Umbilical cord (tissue), 1 donor: ENCODE measurements at regions not wholly inside any gene's neighbourhood (a gene's known extent, or its start where the extent isn't known, plus 50 kb on each side); places are given as distances from the start of the nearest gene placed in this dataset.

Experiments used
- DNase-seq: peaks from one replicate; pipeline ENCODE4 v3.0.0-alpha.2; 2015; ENCODE audit warnings: low spot score

- no peak for DNase-seq
Observed at GRCh38 chr12:43118881-43119280, 433.1 kb downstream of the ADAMTS20 start.

DNA sequence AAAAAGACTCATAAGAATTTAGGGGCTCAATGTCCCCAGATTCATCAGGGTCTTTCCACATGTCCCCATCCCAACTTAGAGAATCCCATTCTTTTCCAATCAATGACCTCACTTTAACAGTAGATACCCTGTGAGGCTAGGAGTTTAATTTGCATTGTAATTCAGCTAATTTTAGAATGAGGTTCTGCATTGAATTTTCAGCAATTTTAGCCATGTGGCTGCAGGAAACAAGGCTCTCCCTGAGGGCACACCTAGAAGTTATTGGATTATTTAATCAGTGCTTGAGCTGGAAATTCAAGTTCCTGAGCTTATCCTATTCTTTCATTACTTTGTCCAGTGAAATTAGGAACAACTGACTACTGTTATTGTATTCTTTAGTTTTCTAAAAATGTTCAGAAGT, 433.8 kb downstream of the ADAMTS20 start:
- no peak for DNase-seq

GRCh38 chr12:43117226-43117930, 434.6 kb downstream of the ADAMTS20 start:
- no peak for DNase-seq

GRCh38 chr12:43115441-43116160, 436.4 kb downstream of the ADAMTS20 start:
- no peak for DNase-seq

GRCh38 chr12:43114316-43114715, 437.7 kb downstream of the ADAMTS20 start:
- DNase-seq = no peak

- DNase-seq = no peak
Observed at GRCh38 chr12:43113616-43114015, 438.4 kb downstream of the ADAMTS20 start.

- peak; percentile 73 for DNase-seq
Observed at GRCh38 chr12:43113135-43113534, 438.9 kb downstream of the ADAMTS20 start.

- DNase-seq = peak; percentile 96
Observed at GRCh38 chr12:43112101-43112920, 439.7 kb downstream of the ADAMTS20 start.

DNA sequence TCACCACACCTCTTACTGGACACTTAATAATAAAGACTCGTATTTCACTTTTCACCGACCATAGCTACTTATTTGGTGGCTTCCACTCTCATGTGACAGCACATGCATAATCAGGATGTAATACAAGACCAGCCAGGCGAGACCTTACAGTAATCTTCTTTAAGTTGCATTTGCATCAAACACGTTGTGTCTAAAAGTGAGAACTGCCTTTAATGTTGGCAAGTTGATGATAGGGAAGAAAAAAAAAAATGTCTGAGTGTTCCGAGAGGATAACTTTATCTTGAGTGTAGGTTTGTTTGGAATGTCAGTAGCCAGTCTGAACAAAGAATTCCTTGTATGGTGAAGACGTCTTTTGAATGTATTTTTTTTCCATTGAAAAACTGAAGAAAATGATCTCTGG, 440.4 kb downstream of the ADAMTS20 start:
- DNase-seq = peak; percentile 77

DNA sequence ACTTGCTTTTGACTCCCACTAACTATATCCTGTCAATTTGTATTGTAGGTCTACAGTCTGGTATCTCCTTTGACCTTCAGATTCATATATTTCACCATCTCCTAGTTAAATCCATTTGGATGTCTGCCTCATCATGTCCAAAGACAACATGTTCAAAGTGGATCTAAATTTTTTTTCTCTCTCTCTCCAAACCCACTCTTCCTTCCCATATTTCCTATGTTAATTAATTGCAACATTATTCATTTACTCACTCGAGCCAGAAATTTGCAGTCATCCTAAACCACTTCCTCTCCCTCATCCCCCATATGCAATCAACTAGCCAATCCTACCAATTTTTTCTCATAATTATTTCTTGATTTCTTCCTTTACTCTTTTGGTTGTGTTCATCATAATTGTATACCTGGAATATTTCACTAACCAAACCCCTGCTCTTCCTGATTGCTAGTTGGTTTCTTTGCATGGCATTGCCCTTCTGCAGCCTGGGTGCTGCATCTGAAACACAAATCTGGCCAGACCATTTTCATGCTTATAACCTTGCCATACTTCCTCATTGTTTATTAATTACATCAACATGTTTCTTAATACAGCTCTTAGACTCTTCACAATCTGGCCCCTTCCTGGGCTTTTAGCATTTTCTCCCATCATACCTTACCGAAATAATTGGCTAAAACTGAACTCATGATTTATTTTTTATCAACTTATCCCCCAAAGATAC, 442.2 kb downstream of the ADAMTS20 start:
- no peak for DNase-seq

DNA sequence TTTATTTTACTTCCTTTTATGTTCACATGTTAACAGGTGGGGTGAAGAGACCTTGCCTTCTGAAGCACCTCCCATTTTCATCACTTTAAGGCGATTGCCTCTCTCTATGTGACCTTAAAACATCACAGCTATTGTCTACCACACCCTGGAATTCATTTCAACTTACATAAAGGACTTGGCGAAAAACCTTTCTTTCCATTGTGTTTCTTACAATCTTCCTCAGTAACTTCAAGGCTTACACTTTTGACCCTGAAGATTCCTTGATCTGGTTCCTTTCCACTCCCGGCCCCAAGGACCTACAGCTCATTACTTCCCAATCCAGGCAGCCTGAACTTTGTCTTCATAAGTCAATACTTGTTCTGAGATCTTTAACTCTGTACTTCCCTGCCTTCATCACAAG, 443.3 kb downstream of the ADAMTS20 start:
- no peak for DNase-seq

GRCh38 chr12:43107026-43107775, 444.8 kb downstream of the ADAMTS20 start:
- peak; percentile 47 for DNase-seq

GRCh38 chr12:43106355-43106754, 445.6 kb downstream of the ADAMTS20 start:
- no peak for DNase-seq

DNA sequence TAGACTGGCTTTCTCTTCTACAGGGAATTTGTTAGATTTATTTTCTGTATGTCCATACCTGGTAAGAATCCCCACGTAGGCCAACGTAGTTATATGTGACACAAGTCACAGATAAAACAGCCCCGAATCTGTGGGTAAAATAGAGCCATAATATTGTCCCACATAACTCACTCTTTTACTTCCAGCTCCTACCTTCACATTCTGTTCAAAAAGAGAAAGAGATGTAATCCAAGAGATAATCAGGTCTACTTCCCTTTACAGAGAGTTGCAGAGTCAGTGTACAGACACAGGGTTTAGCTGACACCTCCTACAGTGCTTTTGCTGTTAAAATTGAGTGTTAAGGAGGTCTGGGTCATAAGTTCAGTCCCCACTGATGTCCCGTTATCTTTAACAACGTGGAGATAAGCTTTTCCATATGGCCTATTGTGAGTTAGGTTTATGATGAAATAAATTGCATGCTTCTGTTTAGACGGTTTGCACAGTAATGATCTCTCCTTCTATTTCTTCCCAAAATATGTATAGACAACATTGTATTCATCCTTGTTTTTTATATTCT, 446.5 kb downstream of the ADAMTS20 start:
- peak; percentile 47 for DNase-seq

GRCh38 chr12:43104494-43104893, 447.5 kb downstream of the ADAMTS20 start:
- DNase-seq = no peak

DNA sequence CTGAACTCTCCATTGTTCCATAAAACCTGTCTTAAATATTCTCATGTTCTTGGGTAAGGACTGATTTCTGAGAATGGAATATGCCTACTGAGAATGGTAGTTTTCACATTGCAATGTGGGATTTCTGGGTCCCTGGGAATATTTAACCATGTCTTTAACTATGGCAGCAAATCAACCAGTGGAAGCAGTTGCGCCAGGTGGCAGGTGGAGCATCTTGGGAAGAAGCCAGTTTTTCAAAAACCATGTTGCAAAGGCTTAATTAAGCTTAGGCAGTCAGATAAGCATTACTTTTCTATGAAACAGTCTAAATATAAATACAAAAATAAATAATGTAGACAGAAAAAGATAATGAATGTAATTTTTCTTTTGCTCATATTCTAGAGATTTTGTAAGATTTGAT, 448.1 kb downstream of the ADAMTS20 start:
- DNase-seq = no peak

GRCh38 chr12:43102546-43103264, 449.3 kb downstream of the ADAMTS20 start:
- no peak for DNase-seq

- no peak for DNase-seq
Observed at GRCh38 chr12:43100231-43100630, 451.8 kb downstream of the ADAMTS20 start.

DNA sequence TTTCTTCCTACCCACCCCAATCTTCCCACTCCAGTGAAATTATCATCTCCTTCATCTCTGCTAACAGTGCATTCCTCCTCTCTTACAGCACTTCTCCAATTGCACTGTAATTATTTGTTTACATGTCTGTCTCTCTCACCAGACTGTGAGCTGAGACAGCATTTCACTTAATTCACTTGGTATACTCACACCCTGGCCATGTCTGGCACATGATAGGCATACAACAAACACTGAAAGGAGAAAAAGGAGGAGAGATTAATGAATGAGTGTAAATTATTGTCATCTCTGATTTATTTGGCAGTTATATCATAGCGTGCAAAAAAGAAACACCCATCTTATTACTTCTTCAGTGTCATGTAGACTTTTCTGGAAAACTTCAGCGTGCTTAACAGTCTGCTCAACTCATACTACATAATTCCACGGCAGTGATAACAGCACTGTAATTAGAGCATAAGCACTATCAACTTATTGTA, 452.3 kb downstream of the ADAMTS20 start:
- DNase-seq = peak; percentile 55
